HUES64 (cell line): ENCODE measurements at regions not wholly inside any gene's neighbourhood (a gene's known extent, or its start where the extent isn't known, plus 50 kb on each side); places are given as distances from the start of the nearest gene placed in this dataset.

Experiments used
- H3K27ac ChIP-seq: 2 replicates; pipeline ENCODE4 v1.7.0; 2013; ENCODE audit warnings: low read depth, low read length, inconsistent platforms
- H3K27me3 ChIP-seq: 2 replicates; pipeline ENCODE4 v1.6.1; 2013; ENCODE audit warnings: mild to moderate bottlenecking, low read length; ENCODE audit not compliant: insufficient read depth
- H3K36me3 ChIP-seq: 2 replicates; pipeline ENCODE4 v1.6.1; 2013; ENCODE audit warnings: mild to moderate bottlenecking, low read length; ENCODE audit not compliant: insufficient read depth
- H3K4me1 ChIP-seq: 2 replicates; pipeline ENCODE4 v1.6.1; 2013; ENCODE audit warnings: mild to moderate bottlenecking, low read length, moderate library complexity; ENCODE audit not compliant: insufficient read depth
- H3K4me3 ChIP-seq: 2 replicates; pipeline ENCODE4 v1.5.1; 2013; ENCODE audit warnings: mild to moderate bottlenecking, low read length, moderate library complexity
- H3K9ac ChIP-seq: 2 replicates; pipeline ENCODE4 v1.6.1; 2013; ENCODE audit warnings: mild to moderate bottlenecking, low read depth, low read length
- H3K9me3 ChIP-seq: 2 replicates; pipeline ENCODE4 v1.6.1; 2013; ENCODE audit warnings: low read depth, low read length; ENCODE audit not compliant: insufficient read depth
- WGBS: fragments of 150-250, 120-280 bp; methylation state at CpG from one replicate; pipeline ENCODE4 v1.1.7; 2013; ENCODE audit warnings: missing lambda C conversion rate; 5-methylcytosine and 5-hydroxymethylcytosine counted together

DNA sequence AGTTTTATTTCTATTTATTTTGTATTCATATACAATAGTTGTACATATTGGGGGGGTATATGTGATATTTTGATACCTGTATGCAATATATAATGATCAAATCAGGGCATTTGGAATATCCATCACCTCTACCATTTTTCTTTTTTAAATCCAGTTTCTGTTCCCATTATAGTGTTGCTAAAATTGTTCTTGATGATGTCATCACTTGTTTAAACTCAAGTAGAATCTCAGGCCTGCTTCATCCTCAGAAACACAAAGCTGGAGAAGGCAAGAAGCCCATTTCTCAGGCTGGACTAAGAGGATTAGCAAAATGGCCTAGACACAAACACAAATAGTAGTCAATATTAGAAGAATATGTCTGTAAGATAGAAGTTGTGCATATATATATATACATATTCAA lies 747.1 kb upstream of the ACVR2A start:
- peaks cover 11% of the 10 kb centered on the region; the same call in 1 of the 2 replicates for H3K4me1 ChIP-seq
- H3K36me3 ChIP-seq, result no peaks in the 10 kb centered on the region
- no peak overlapping the region for H3K27ac ChIP-seq
- no peak overlapping the region for H3K9ac ChIP-seq
- H3K27me3 ChIP-seq, result no peaks in the 10 kb centered on the region
- H3K9me3 ChIP-seq, result no peaks in the 10 kb centered on the region
- no peak overlapping the region for H3K4me3 ChIP-seq

DNA sequence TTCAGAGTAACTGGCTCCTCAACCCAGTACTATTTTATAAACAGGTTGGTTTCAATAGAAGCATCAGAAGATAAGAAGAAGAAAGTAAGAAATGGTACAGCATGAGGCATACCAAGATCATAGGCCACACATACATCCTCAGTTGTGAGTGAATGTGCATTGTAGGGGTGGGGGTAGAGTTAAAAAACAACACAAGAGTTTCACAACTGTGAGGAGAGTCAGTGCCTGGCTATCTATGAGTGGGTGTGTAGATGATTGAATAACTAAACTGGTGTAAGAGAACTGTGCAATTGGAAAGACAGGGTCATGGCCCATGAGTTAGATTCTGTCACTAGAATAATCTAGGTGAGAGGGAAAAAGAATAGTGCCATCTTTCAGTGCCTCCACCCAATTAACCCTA lies 748.2 kb upstream of the ACVR2A start:
- H3K4me1 ChIP-seq, result peaks cover 11% of the 10 kb centered on the region; the same call in 1 of the 2 replicates
- H3K4me3 ChIP-seq, result no peak overlapping the region
- no peak overlapping the region for H3K9ac ChIP-seq
- no peaks in the 10 kb centered on the region for H3K36me3 ChIP-seq
- H3K27me3 ChIP-seq, result no peaks in the 10 kb centered on the region
- no peak overlapping the region for H3K27ac ChIP-seq
- no peaks in the 10 kb centered on the region for H3K9me3 ChIP-seq

DNA sequence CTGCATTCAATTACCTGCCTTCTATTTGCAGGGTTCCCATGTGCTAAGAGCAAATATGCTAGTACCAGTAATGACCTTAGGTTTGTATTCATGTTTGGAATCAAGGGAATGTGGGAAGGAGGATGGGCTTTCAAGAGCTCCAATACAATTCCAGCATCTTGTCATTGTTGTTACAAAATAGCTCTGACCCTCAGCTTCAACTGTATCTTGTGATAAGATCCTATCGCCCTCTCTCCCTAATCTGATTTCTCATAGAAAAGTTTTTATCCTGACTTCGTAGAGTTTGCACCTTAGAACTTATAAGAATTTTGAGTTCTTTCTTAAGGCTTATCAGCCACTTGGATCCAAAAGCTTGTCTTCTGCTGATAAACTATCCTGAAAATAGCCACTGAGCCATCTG lies 749.5 kb upstream of the ACVR2A start:
- Histone ChIP-seq H3K9ac (no peak overlapping the region), H3K4me3 (no peak overlapping the region), H3K36me3 (no peaks in the 10 kb centered on the region), H3K9me3 (no peaks in the 10 kb centered on the region), H3K4me1 (peaks cover 11% of the 10 kb centered on the region; the same call in 1 of the 2 replicates), H3K27ac (no peak overlapping the region), H3K27me3 (no peaks in the 10 kb centered on the region)
- WGBS, result 86% methylated on average over 2 of the region's 2 CpGs

DNA sequence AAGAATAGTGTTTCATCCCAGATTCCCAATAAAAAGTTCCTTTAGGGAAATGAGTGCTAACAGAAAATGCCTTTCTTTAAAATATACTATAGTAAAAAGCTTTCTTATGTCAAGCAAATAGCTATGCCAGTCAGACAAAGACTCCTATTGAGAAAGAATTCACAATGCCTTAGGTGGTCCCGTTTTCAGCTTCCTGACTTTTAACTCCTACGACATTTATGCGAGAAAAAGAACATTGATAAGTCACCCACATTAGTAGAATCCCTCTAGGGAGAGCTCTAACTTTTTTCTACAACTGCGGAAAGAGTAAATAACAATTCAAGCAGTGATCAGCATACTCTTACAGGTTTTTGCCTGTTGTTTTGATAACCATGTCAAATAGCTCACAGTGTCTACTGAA lies 750.8 kb upstream of the ACVR2A start:
- H3K9me3 ChIP-seq, result no peaks in the 10 kb centered on the region
- H3K9ac ChIP-seq, result no peak overlapping the region
- H3K27ac ChIP-seq, result no peak overlapping the region; the same call in 1 of the 2 replicates
- 17% methylated on average over 4 of the region's 4 CpGs for WGBS
- no peak overlapping the region for H3K4me3 ChIP-seq
- H3K4me1 ChIP-seq, result peaks cover 11% of the 10 kb centered on the region; the same call in 1 of the 2 replicates
- H3K36me3 ChIP-seq, result no peaks in the 10 kb centered on the region
- H3K27me3 ChIP-seq, result no peaks in the 10 kb centered on the region

DNA sequence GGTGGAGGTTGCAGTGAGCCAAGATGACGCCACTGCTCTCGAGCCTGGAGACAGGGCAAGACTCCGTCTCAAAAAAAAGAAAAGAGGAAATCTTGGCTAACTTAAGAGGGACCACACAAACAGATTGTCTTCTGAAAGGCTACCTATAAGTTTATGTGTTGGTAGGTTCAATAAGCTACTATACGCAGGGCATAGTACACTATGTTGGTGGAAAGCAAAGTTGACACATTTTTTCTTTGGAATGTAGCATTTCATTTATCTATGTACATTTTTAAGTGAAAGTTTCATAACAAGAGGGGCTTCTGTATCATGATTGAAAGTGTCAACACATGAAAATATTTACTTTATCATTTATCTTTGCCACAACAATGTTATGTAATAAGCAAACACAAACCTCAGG lies 752.6 kb upstream of the ACVR2A start:
- H3K9me3 ChIP-seq, result no peaks in the 10 kb centered on the region
- H3K4me3 ChIP-seq, result no peak overlapping the region
- no peak overlapping the region for H3K27ac ChIP-seq
- no peaks in the 10 kb centered on the region for H3K27me3 ChIP-seq
- WGBS, result 92% methylated on average over 4 of the region's 4 CpGs
- peaks cover 11% of the 10 kb centered on the region; the same call in 1 of the 2 replicates for H3K4me1 ChIP-seq
- no peaks in the 10 kb centered on the region for H3K36me3 ChIP-seq
- H3K9ac ChIP-seq, result no peak overlapping the region

DNA sequence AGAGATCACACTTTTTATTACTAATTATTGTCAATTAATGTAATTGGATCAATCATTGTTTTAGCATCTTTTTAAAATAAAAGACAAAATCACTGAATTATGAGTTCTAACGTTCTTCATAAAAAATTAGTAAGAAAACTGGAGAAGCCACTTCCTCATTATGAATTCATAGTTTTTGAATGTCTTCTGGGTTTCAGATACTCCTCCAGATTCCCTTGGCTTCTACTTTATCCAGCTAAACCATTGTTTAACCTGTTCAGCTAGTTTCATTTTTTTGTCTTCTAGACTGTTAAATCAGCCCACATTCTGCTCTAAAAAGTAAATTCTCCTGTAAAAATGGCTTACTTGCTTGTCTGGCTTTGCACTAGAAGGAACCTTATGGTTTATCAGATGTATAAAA lies 753.4 kb upstream of the ACVR2A start:
- Histone ChIP-seq H3K4me1 (peaks cover 11% of the 10 kb centered on the region; the same call in 1 of the 2 replicates), H3K36me3 (no peaks in the 10 kb centered on the region), H3K27me3 (no peaks in the 10 kb centered on the region), H3K27ac (no peak overlapping the region), H3K9ac (no peak overlapping the region), H3K4me3 (no peak overlapping the region), H3K9me3 (no peaks in the 10 kb centered on the region)
- WGBS, result no CpG with 5 or more reads among the region's 1 CpG

DNA sequence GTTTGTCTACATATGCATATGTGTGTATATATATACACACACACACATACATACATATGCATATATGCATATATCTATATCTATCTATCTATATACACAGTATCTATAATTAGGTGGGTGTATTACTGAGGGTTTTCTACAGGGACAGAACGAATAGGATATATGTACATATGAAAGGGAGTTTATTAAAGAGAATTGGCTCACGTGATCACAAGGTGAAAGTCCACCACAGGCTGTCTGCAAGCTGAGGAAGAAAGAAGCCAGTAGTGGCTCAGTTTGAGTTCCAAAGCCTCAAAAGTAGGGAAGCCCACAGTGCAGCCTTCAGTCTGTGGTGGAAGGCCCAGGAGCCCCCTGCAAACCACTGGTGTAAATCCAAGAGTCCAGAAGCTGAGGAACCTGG lies 756.0 kb upstream of the ACVR2A start:
- Histone ChIP-seq H3K36me3 (no peaks in the 10 kb centered on the region), H3K4me1 (peaks cover 6% of the 10 kb centered on the region; the same call in 1 of the 2 replicates), H3K9ac (no peak overlapping the region), H3K27ac (no peak overlapping the region), H3K27me3 (no peaks in the 10 kb centered on the region), H3K9me3 (no peaks in the 10 kb centered on the region), H3K4me3 (no peak overlapping the region)
- 89% methylated on average over 2 of the region's 2 CpGs for WGBS

DNA sequence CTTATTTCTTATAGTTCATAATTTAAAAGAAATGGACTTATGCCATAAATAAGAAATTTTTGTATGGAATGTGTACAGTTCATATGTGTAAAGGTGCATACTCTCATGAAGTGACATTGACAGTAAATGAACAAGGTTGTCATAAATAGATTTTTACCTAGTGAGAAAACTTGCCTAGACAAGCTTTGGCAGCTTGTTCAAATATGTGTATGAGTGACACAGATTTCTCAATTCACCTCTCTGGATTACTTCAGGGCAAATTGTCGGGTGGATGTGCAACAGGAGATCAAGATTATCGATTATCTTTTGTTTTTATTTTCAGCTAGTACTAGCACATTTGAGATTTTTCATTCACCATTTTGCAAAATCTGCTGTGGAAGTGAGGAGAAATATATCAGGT lies 758.1 kb upstream of the ACVR2A start:
- no peaks in the 10 kb centered on the region for H3K4me1 ChIP-seq
- H3K9me3 ChIP-seq, result no peaks in the 10 kb centered on the region
- no peaks in the 10 kb centered on the region for H3K27me3 ChIP-seq
- H3K27ac ChIP-seq, result no peak overlapping the region
- WGBS, result 89% methylated on average over 1 of the region's 2 CpGs
- no peaks in the 10 kb centered on the region for H3K36me3 ChIP-seq
- H3K9ac ChIP-seq, result no peak overlapping the region
- H3K4me3 ChIP-seq, result no peak overlapping the region

DNA sequence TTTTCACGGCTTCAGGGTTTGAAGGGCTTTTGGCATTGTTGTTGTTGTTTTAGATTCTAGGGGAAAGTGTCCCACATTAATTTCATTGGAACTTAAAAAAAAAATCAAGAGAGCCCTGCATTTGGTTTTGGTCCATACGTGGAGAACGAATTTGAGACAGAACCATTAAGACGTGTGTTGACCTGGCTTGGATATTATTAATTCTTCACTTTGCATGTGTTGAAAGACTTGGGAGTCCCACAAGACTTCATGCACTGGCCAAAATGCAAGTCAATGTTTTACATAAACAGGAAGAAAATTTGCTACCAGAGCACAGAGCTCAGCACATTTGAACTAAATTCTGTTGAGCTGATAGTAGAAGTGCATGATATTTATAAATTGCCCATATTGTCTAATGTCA lies 761.2 kb upstream of the ACVR2A start:
- no peak overlapping the region for H3K27ac ChIP-seq
- no peaks in the 10 kb centered on the region for H3K36me3 ChIP-seq
- H3K4me1 ChIP-seq, result no peaks in the 10 kb centered on the region
- no peak overlapping the region for H3K9ac ChIP-seq
- H3K9me3 ChIP-seq, result no peaks in the 10 kb centered on the region
- 95% methylated on average over 4 of the region's 4 CpGs for WGBS
- no peaks in the 10 kb centered on the region for H3K27me3 ChIP-seq
- no peak overlapping the region for H3K4me3 ChIP-seq

DNA sequence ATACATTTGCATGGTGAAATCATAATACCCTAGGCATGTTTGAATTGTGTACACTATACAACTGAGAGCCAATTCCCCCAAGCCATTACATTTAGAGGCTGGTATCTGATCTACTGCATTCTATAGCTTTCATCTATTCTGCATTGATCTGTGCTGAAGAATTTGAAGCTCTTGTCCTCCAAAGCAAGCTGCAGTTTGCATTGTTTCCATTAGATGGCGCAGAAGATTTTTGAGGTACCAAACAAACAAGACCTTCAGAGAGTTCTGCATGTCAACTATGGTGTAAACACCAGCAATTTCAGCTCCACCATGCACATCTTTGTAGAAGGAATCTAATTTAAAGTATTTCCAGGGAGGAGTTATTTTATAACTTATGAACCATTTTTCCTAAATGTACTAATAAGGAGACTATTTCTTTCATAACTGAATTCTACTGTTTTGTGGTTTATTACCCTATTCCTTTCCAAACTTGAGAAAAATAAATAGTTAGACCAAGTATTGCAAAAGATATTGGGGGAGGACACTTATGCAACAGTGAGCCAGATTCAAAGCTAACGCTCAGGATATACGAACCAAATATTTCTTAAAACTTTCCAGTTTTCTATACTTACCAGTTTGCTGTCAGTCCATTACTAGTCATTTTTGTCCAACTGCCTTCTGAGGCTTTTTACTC lies 761.8 kb upstream of the ACVR2A start:
- H3K9me3 ChIP-seq, result no peaks in the 10 kb centered on the region
- 62% methylated on average over 3 of the region's 3 CpGs for WGBS

DNA sequence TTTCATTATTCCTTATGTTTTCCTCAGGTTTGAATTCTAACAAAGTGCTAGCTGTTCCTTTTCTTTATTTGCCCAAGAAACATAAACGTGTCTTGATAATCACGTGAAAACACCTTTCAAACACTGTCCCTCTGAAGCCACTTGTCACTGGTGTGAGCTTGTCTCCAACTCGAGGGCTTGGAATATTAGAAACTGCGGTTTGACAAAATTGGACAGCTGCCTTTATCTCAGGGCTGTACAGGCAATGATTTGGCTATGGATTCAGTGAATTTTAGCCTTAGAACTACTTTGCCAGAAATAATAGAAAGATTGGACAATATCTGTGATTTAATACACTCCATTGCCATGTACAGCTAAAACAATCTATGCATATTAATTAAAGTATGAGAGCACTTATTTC lies 763.0 kb upstream of the ACVR2A start:
- Histone ChIP-seq H3K4me1 (no peaks in the 10 kb centered on the region), H3K4me3 (no peak overlapping the region), H3K36me3 (no peaks in the 10 kb centered on the region), H3K27ac (no peak overlapping the region), H3K27me3 (no peaks in the 10 kb centered on the region), H3K9ac (no peak overlapping the region), H3K9me3 (no peaks in the 10 kb centered on the region)
- 93% methylated on average over 4 of the region's 4 CpGs for WGBS

More for the DNA sequence above, 761.8 kb upstream of the ACVR2A start:
- no peaks in the 10 kb centered on the region for H3K27me3 ChIP-seq
- H3K27ac ChIP-seq, result no peak overlapping the region
- no peaks in the 10 kb centered on the region for H3K36me3 ChIP-seq
- H3K4me3 ChIP-seq, result no peak overlapping the region
- no peak overlapping the region for H3K9ac ChIP-seq
- H3K4me1 ChIP-seq, result no peaks in the 10 kb centered on the region

DNA sequence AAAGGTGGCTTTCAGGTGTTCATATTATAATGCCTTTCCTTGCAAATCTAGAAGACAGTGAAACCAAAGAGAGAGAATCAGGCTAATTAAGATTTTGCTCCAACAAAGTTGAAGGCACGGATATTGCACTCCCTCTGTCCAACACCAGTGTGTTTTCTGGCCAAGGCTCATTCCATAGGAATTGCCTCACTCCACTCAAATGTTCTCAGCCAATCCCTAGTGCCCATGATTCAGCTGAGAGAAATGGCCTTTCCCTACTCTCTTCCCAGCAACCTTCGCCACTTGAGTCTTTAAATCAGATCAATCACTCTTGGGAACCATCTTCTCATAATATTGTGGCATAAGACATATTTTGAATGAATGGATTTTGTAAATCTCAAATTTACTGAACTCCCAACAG lies 768.2 kb upstream of the ACVR2A start:
- Histone ChIP-seq H3K9me3 (no peaks in the 10 kb centered on the region), H3K36me3 (no peaks in the 10 kb centered on the region), H3K27me3 (no peaks in the 10 kb centered on the region), H3K4me3 (no peak overlapping the region), H3K9ac (no peak overlapping the region), H3K4me1 (no peaks in the 10 kb centered on the region), H3K27ac (no peak overlapping the region)
- 93% methylated on average over 2 of the region's 2 CpGs for WGBS
